DOHH2 (cell line): ENCODE measurements at regions not wholly inside any gene's neighbourhood (a gene's known extent, or its start where the extent isn't known, plus 50 kb on each side); places are given as distances from the start of the nearest gene placed in this dataset.

ENCODE experiments used
- EZH2phosphoT487 ChIP-seq: fragments of 200-600 bp; sonication (generic); IDR thresholded peaks from 2 replicates; pipeline ENCODE4 v1.6.1; 2017; ENCODE audit warnings: borderline replicate concordance, mild to moderate bottlenecking, antibody characterized with exemption, low read length, moderate library complexity, mixed read lengths
- TF ChIP-seq, protein P1 (sequence below): fragments of 200-600 bp; sonication (generic); IDR thresholded peaks from one replicate; pipeline ENCODE4 v1.5.1; 2014; ENCODE audit warnings: antibody characterized with exemption, mild to moderate bottlenecking, low read depth, low read length; ENCODE audit not compliant: poor library complexity, severe bottlenecking

DNA sequence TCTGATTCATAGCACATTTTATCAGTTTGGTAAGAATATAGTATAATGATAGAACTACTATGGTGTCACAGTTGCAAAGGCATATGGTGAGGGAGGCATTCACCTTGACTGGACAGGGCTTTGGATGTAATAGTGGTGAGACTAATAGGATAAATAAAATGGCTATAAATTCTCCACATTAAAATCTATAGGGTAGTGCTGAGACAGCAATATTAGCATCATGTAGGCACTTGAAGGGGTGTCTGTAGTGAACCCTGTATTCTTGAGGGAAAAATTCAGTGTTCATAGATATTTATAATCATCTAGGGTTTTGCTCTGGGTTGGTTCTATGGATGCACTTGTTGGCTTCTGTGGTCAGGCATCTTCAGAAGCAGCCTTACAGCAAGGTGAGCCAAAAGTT, 59.3 kb upstream of the ICA1 start:
- TF ChIP-seq, protein P1, sequence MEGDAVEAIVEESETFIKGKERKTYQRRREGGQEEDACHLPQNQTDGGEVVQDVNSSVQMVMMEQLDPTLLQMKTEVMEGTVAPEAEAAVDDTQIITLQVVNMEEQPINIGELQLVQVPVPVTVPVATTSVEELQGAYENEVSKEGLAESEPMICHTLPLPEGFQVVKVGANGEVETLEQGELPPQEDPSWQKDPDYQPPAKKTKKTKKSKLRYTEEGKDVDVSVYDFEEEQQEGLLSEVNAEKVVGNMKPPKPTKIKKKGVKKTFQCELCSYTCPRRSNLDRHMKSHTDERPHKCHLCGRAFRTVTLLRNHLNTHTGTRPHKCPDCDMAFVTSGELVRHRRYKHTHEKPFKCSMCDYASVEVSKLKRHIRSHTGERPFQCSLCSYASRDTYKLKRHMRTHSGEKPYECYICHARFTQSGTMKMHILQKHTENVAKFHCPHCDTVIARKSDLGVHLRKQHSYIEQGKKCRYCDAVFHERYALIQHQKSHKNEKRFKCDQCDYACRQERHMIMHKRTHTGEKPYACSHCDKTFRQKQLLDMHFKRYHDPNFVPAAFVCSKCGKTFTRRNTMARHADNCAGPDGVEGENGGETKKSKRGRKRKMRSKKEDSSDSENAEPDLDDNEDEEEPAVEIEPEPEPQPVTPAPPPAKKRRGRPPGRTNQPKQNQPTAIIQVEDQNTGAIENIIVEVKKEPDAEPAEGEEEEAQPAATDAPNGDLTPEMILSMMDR: no peak
- TF ChIP-seq EZH2phosphoT487: no peak
